Caco-2 (cell line): ENCODE measurements at regions not wholly inside any gene's neighbourhood (a gene's known extent, or its start where the extent isn't known, plus 50 kb on each side); places are given as distances from the start of the nearest gene placed in this dataset.

Experiments used
- BruUV-seq: library from RNA; stranded (reverse); fragments of 400-500 nt; replicated peaks from 2 replicates; lab custom pipeline; 2021; lab: Mats Ljungman, UMichigan
- CTCF ChIA-PET: fragments of 300-600 bp; sonication (Branson Sonifier 250); formaldehyde crosslinking; loops from one replicate; lab custom pipeline; 2022; ENCODE audit warnings: antibody characterized with exemption; lab: Charles Lee
- POLR2A ChIA-PET: fragments of 300-600 bp; sonication (Branson Sonifier 250); formaldehyde crosslinking; loops from one replicate; lab custom pipeline; 2022; ENCODE audit warnings: antibody characterized with exemption; lab: Charles Lee
- DNase-seq, 2 experiments: peaks; one replicate each; pipeline versions ENCODE4 v3.0.0 to v3.0.0-alpha.2; 2020 to 2022
- H3K27me3 ChIP-seq: replicated peaks from 2 replicates; pipeline ENCODE4 v1.6.0; 2011; ENCODE audit warnings: low read length; ENCODE audit not compliant: control insufficient read depth, insufficient read depth
- H3K36me3 ChIP-seq: 2 replicates; pipeline ENCODE4 v1.5.1; 2011; ENCODE audit warnings: low read length; ENCODE audit not compliant: control insufficient read depth, insufficient read depth
- H3K4me1 ChIP-seq: fragments of 250-450 bp; sonication (Bioruptor Pico); 2 replicates; pipeline ENCODE4 v1.5.1; 2020; ENCODE audit warnings: mild to moderate bottlenecking
- H3K4me3 ChIP-seq: 2 replicates; pipeline ENCODE4 v1.5.1; 2011; ENCODE audit warnings: low read depth, mild to moderate bottlenecking, control low read depth, low read length
- H3K9me3 ChIP-seq: fragments of 250-450 bp; sonication (Bioruptor Pico); 2 replicates; pipeline ENCODE4 v1.5.1; 2020; ENCODE audit warnings: mild to moderate bottlenecking, moderate library complexity
- H3K27ac Mint-ChIP-seq: one replicate; pipeline ENCODE4 v1.8.0; 2022; ENCODE audit warnings: mixed read lengths; ENCODE audit not compliant: unreplicated experiment
- H3K27me3 Mint-ChIP-seq: one replicate; pipeline ENCODE4 v1.8.0; 2022; ENCODE audit warnings: mixed read lengths; ENCODE audit not compliant: insufficient read depth, unreplicated experiment
- H3K36me3 Mint-ChIP-seq: one replicate; pipeline ENCODE4 v1.8.0; 2022; ENCODE audit warnings: mild to moderate bottlenecking, mixed read lengths; ENCODE audit not compliant: insufficient read depth, unreplicated experiment
- H3K4me1 Mint-ChIP-seq: one replicate; pipeline ENCODE4 v1.8.0; 2022; ENCODE audit warnings: low read depth, mixed read lengths; ENCODE audit not compliant: unreplicated experiment
- H3K4me3 Mint-ChIP-seq: one replicate; pipeline ENCODE4 v1.8.0; 2022; ENCODE audit warnings: mild to moderate bottlenecking, moderate library complexity, mixed read lengths; ENCODE audit not compliant: unreplicated experiment
- H3K9me3 Mint-ChIP-seq: one replicate; pipeline ENCODE4 v1.8.0; 2022; ENCODE audit warnings: mixed read lengths; ENCODE audit not compliant: unreplicated experiment
- CTCF ChIP-seq, 2 experiments: fragments of 200-600 bp in 1 of 2; IDR thresholded peaks; 1 replicate in 1 of 2; 2 replicates in 1 of 2; pipeline versions ENCODE4 v1.5.1 to v1.8.0; 2011 to 2022; ENCODE audit warnings: antibody characterized with exemption in 1 of 2, control low read depth in 1 of 2, inconsistent platforms in 1 of 2, low read depth in 1 of 2, low read length in 1 of 2, mild to moderate bottlenecking in 1 of 2, moderate library complexity in 1 of 2; ENCODE audit not compliant: insufficient read depth in 1 of 2, severe bottlenecking in 1 of 2, unreplicated experiment in 1 of 2
- intact Hi-C: fragments of 100-400 bp; cut with micrococcal nuclease; formaldehyde crosslinking; loops from one replicate; pipeline ENCODE4 v1.10.0; 2022; ENCODE audit not compliant: unreplicated experiment

GRCh38 chr10:47160261-47160908, 139.6 kb upstream of the GDF10 start:
- Histone ChIP-seq H3K4me1 (no peaks in the 10 kb centered on the region), H3K27me3 (no peaks in the 10 kb centered on the region), H3K9me3 (no peaks in the 10 kb centered on the region; the same call in 1 of the 2 replicates), H3K4me3 (no peak overlapping the region), H3K36me3 (no peaks in the 10 kb centered on the region)
- no peak for TF ChIP-seq CTCF (IDR thresholded peaks at IDR 0.05; ENCODE audit: insufficient read depth in 1 of 2, low read depth in 1 of 2, low read length in 1 of 2, severe bottlenecking in 1 of 2, unreplicated experiment in 1 of 2)
- ChIA-PET CTCF (no interaction called here), POLR2A (no interaction called here)
- Mint-ChIP-seq H3K36me3 (no peaks in the 10 kb centered on the region), H3K4me1 (no peaks in the 10 kb centered on the region), H3K4me3 (no peak overlapping the region), H3K27ac (no peak overlapping the region), H3K27me3 (peaks cover 24% of the 10 kb centered on the region), H3K9me3 (peaks cover 9% of the 10 kb centered on the region)
- no TSS peak for BruUV-seq
- intact Hi-C loops: no loop called here
- DNase-seq: no peak

GRCh38 chr10:47160967-47161366, 139.0 kb upstream of the GDF10 start:
- no peaks in the 10 kb centered on the region for H3K4me1 Mint-ChIP-seq
- Histone ChIP-seq H3K9me3 (no peaks in the 10 kb centered on the region; the same call in 1 of the 2 replicates), H3K4me3 (no peak overlapping the region), H3K27me3 (no peaks in the 10 kb centered on the region), H3K4me1 (no peaks in the 10 kb centered on the region), H3K36me3 (no peaks in the 10 kb centered on the region)
- no peak overlapping the region for H3K4me3 Mint-ChIP-seq
- no peak for DNase-seq
- no peak for TF ChIP-seq CTCF (IDR thresholded peaks at IDR 0.05; ENCODE audit: insufficient read depth in 1 of 2, low read depth in 1 of 2, low read length in 1 of 2, severe bottlenecking in 1 of 2, unreplicated experiment in 1 of 2)
- peaks cover 3% of the 10 kb centered on the region for H3K9me3 Mint-ChIP-seq
- no peak overlapping the region for H3K27ac Mint-ChIP-seq
- BruUV-seq: no TSS peak
- CTCF ChIA-PET: no interaction called here
- H3K36me3 Mint-ChIP-seq: no peaks in the 10 kb centered on the region
- peaks cover 21% of the 10 kb centered on the region for H3K27me3 Mint-ChIP-seq
- POLR2A ChIA-PET: no interaction called here
- intact Hi-C loops: no loop called here

GRCh38 chr10:47161465-47161864, 138.5 kb upstream of the GDF10 start:
- Histone ChIP-seq H3K27me3 (no peaks in the 10 kb centered on the region), H3K4me1 (no peaks in the 10 kb centered on the region), H3K9me3 (no peaks in the 10 kb centered on the region; the same call in 1 of the 2 replicates), H3K36me3 (no peaks in the 10 kb centered on the region), H3K4me3 (no peak overlapping the region)
- Mint-ChIP-seq H3K9me3 (no peaks in the 10 kb centered on the region), H3K27me3 (peaks cover 21% of the 10 kb centered on the region), H3K4me3 (no peak overlapping the region), H3K27ac (no peak overlapping the region), H3K4me1 (no peaks in the 10 kb centered on the region), H3K36me3 (no peaks in the 10 kb centered on the region)
- no peak for DNase-seq
- intact Hi-C loops: no loop called here
- CTCF ChIA-PET: no interaction called here
- POLR2A ChIA-PET: no interaction called here
- BruUV-seq: no TSS peak
- TF ChIP-seq CTCF (IDR thresholded peaks at IDR 0.05; ENCODE audit: insufficient read depth in 1 of 2, low read depth in 1 of 2, low read length in 1 of 2, severe bottlenecking in 1 of 2, unreplicated experiment in 1 of 2): no peak
